ENCODE measurements at regions not wholly inside any gene's neighbourhood (a gene's known extent, or its start where the extent isn't known, plus 50 kb on each side); places are given as distances from the start of the nearest gene placed in this dataset.

DNA sequence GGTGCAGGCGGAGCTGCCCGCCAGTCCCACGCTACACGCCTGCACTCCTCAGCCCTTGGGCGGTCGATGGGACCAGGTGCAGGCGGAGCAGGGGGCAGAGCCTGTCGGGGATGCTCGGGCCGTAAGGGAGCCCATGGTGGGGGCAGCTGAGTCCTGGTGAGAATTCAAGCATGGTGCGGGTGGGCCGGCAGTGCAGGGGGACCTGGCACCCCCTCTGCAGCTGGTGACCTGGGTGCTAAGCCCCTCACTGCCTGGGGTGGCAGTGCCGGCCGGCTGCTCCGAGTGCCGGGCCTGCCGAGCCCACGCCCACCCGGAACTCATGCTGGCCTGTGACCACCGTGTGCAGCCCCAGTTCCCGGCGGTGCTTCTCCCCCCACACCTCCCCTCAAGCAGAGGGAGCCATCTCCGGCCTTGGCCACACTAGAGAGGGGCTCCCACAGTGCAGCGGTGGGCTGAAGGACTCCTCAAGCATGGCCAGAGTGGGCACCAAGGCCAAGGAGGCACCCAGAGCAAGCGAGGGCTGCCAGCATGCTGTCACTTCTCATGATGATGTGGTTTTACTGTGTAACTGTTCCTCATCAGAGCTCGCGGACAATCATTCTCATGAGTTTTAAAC, 228.9 kb upstream of the CDH9 start:
- no peak for DNase-seq

- no peak for DNase-seq
These were observed 227.8 kb upstream of the CDH9 start for GRCh38 chr5:27266184-27266583.

GRCh38 chr5:27257696-27258095, 219.3 kb upstream of the CDH9 start:
- DNase-seq: no peak

DNA sequence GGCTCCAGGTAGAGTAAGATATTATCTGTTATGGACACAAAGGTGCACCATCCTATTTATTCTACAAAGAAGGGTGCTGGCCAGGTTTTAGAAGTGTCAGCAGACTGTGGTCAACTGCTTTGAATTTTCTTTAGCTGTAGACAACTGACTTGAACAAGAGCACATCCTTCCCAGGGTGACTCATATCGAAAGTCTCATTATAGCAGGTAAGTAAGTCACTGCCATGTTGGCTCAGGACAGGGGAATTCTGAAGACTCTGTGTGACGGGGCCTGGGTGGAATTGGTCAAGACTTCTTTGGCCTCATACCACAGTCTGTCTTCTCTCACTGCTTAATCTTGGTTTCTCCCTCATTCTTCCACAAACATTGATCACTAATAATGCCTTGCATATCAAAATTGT, 214.5 kb upstream of the CDH9 start:
- no peak for DNase-seq

GRCh38 chr5:27242258-27242626, 203.9 kb upstream of the CDH9 start:
- no peak for DNase-seq

- no peak for DNase-seq
These were observed 203.3 kb upstream of the CDH9 start for GRCh38 chr5:27241564-27242257.

- DNase-seq: no peak
These were observed 202.4 kb upstream of the CDH9 start for GRCh38 chr5:27240791-27241190.

GRCh38 chr5:27234916-27235315, 196.5 kb upstream of the CDH9 start:
- peak; percentile 11 for DNase-seq

GRCh38 chr5:27221410-27221809, 183.0 kb upstream of the CDH9 start:
- DNase-seq: no peak

GRCh38 chr5:27220752-27221151, 182.4 kb upstream of the CDH9 start:
- no peak for DNase-seq

- DNase-seq: no peak
These were observed 179.6 kb upstream of the CDH9 start for GRCh38 chr5:27217977-27218376.

GRCh38 chr5:27217155-27217956, 179.0 kb upstream of the CDH9 start:
- DNase-seq: no peak

GRCh38 chr5:27216367-27216950, 178.1 kb upstream of the CDH9 start:
- DNase-seq: no peak

GRCh38 chr5:27208051-27208450, 169.7 kb upstream of the CDH9 start:
- no peak for DNase-seq

- DNase-seq: no peak
These were observed 153.6 kb upstream of the CDH9 start for GRCh38 chr5:27191786-27192510.

DNA sequence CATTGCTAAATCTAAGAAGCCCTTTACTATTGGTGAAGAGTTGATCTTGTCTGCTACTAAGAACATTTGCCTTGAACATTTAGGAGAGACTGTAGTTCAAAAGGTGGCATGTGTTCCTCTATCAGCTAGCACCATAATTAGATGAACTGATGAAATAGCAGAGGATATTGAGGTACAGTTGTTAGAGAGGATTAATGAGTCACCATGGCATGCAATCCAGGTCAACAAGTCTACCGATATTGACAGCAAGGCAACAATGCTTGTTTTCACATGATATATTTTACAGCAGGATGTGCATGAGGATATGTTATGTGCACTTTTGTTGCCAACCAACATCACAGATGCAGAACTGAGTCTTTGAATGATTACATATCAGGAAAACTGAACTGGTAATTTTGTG, 134.3 kb upstream of the CDH9 start:
- no peak for DNase-seq

DNA sequence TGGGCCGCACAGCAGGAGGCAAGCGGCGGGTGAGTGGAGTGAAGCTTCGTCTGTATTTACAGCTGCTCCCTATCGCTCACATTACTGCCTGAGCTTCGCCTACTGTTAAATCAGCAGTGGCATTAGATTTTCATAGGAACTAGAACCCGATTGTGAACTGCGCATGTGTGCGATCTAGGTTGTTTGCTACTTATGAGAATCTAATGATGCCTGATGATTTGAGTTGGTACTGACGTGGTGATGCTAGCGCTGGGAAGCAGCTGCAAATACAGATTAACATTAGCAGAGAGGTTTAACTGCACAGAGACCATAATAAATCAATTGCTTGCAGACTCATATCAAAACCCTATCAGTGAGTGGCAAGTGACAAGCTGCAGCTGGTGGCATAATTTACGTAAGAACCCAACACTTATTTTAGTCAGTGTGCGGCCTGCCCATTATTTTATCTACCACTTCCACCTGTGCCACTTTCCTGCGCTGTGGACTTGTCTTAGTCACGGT, 133.4 kb upstream of the CDH9 start:
- no peak for DNase-seq

GRCh38 chr5:27158775-27159174, 120.4 kb upstream of the CDH9 start:
- DNase-seq: no peak

- DNase-seq: no peak
These were observed 119.8 kb upstream of the CDH9 start for GRCh38 chr5:27158171-27158570.

DNA sequence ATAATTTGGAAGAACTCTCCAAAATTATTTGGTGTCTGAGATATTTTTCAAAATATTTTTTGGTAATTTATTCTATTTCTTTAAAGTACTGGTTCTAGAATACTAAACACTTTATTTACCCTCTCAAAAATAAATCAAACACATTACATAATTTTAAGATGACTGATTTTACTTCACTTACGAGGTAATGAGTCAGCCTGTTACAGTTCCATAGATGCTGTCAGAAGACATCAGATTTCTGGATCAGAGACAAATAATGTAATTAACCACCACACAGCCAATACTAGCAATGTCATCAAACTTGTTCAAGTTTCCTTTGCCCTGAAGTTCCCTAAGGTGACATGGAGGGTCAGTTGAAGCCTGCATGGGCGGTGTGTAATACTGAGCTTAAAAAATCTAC, 106.1 kb upstream of the CDH9 start:
- DNase-seq: no peak

DNA sequence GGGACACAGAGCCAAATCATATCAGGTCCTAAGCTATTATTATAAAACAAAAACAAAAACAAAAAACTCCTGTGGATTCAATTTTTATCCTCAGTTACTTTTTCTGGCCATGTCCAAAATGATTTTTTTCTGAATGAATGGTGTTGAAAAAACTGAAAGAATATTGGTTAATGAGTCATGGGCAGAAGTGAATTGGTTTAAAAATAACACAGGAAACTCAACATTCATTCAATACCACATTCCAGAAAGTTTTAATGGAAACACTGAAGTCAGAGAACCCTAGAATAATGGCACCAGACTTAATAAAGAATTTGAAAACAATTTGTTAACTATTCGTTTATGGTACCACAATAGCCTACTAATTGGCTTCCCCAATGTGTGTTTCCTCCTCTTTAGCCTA, 102.4 kb upstream of the CDH9 start:
- DNase-seq: no peak

DNA sequence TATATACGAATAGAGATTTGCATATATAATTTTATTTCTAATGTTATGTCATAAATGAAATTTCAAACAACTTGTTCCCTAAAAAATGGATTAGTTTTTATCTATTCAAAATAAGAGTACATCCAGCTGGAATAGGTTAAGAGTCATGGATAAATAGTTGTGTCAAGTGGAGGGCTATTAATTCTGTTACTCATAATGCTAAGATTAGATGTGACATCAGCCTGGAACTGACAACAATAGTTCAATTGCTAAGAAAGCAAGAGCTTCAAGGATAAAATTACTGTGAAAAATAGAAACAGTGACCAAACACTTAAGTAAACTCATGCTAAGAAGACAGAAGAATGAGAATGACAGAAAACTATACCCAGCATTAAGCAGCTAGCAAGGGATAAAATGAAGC, 92.2 kb upstream of the CDH9 start:
- DNase-seq: no peak

- no peak for DNase-seq
These were observed 91.5 kb upstream of the CDH9 start for GRCh38 chr5:27129926-27130325.
